ENCODE measurements at regions not wholly inside any gene's neighbourhood (a gene's known extent, or its start where the extent isn't known, plus 50 kb on each side); places are given as distances from the start of the nearest gene placed in this dataset.
A peak's percentile ranks its signal among the peaks of the same experiment; 100 is the strongest.

DNA sequence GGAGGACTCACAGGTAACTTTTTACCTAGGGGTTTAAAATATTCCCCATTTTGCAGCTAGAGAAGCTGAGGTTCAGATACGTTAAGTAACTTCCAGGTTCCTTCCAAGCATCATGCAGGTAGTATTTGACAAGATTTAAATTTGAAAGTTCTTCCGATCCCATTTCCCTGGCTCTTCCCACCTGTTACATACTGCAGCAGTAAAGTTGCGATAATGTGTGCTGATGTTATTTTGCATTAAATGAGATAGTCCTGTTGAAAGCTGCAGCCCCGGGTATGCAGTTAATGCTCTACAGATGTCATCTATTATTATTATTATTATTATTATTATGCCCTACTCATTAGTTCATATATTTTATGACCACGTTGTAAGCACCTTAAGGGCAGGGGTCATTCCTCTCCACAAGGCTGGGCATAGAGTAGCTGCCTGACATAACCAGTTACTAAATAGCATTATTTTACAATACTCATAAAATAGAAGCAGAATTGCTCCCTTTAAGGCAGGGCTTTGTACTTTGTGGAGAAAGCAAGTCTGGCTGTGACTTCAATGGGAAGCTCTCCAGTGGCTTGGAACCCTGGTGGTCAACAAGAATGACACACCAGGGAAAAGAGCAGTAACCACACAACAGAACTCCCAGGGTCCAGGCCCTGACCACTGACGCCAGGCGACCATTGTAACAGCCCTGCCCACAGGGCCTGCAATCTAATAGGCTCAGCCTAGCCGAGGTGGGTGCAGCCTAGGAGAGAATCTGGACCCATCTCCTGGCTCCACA, 90.8 kb upstream of the CALM2 start:
- DNase-seq, result no peak

DNA sequence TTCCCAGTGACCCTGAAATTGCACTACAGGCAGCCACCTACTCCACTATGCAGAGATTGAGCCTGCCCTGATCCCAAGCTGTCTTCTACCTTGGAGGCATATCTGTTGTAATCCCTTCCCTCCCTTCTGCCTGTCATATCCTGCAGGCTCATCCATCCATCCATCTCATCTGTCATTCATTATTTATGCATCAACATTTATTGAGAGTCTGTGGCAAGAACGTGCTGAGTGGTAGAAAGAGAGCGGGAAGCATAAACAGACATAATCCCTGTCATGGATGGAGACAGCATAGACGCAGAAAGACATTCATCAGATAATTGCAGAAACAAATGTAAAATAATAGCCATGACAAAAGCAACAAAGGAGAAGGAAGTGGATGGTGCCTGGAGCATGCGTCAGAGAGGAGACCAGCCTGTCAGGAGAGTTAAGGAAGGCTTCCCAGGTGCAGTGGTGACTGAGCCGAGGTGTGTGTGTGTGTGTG, 89.5 kb upstream of the CALM2 start:
- no peak for DNase-seq

DNA sequence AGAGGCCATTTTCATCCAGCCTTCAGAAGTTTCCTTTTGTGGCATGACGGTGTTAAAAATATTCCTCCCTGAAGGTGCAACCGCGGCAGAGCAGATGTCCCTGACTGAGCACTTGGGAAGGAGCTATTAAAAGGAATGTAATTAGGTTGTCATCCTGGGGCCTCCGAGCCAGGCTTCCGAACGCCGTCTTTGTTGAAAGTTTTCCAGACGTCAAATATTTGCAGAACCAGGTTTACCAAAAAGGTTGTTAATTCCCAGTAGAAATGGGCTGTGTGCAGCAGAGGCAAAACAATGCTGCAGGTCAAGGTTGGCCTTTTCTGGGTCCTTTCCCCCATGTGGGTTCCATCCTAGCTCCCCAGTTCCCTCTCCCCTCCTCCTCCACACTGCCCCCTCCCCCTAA, 88.8 kb upstream of the CALM2 start:
- DNase-seq, result peak in 1 of 56 donors; percentile 16

DNA sequence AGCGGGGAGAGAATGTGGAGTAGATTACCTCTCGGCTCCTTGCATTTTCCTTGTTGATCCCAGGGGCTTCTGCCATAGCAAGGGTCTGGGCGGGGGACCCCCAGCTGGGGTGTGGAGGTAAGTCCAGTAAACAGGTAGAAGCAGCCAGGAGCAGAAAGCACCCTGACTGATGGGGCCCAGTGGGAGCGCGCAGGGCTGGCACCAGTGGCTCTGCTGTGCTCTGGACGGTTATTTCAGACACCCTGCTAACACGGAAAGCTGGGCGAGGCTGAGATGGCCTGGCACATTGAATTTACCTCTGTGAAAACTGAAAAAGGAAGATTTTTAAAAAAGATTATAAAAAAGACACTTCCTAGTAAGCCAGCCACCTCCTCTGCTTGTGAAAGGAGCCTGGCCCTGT, 88.4 kb upstream of the CALM2 start:
- DNase-seq, result no peak

DNA sequence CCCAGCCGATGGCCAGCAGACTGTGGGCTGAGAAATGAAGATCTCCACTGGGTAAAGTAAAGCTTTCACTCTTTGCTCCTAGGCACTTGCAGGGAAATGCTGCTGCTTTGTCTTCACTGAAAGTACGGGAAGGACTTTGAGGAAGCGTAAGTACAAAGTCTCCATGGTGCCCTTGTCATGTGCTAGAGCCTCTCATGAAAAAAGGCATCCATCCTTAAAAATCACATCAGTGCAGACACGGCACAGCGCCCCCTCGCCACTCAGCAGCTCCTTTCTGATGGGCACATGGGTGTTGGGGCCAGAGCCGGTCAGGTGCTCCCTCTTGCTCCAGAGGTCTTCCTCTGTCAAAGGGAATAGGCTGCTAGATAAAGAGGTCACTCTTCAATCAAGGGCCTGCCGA, 87.8 kb upstream of the CALM2 start:
- peak in 20 of 56 donors; percentile 6 to 66 (median 36) for DNase-seq

DNA sequence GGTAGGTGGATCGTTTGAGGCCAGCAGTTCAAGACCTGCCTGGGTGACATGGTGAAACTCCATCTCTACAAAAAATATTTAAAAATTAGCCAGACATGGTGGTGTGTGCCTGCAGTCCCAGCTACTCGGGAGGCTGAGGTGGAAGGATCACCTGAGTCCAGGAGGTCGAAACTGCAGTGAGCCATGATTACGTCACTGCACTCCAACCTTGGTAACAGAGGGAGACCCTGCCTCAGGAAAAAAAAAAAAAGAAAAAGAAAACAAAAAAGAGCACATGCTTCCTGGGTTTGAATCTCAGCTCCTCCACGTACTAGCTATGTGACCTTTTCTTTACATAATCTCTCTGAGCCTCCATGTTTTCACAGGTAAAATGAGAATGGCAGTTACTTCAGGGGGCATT, 86.3 kb upstream of the CALM2 start:
- no peak for DNase-seq

DNA sequence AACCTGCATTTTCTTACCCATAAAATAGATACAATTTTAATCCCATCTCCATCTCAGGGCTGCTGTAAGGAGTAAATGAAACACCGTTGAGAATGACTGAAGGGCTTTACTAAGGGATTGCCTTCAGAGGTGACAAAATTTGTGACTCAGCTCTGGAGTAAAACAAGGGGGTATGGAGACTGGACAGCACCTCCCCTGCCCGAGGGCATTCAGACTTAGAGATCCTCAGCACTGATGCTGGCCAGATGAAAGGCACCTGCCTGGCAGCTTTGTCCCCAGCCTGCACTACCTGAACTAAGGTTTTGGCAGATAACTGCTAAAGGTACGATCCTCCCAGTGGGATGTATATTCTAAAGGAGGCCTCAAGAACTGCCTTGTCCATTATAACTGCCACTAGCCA, 84.7 kb upstream of the CALM2 start:
- DNase-seq, result no peak

DNA sequence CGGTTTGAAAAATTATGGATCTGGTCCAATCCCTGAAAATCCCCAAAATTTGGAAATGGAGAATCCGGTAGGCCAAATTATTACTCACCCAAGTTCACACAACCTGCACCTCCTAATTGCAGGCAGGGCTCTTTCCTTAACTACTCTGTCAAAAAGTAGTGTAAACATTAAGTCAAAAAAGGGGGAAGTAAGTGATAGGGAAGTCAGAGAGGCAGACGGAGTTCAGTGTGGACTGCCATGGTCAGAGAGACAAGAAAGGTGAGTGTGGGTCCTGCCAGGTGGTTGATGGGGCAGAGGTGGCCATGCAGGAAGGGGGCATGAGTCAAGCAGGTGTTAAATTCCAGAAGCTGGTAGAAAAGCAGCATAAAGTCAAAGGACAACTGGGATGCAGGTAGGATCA, 83.5 kb upstream of the CALM2 start:
- DNase-seq, result no peak

DNA sequence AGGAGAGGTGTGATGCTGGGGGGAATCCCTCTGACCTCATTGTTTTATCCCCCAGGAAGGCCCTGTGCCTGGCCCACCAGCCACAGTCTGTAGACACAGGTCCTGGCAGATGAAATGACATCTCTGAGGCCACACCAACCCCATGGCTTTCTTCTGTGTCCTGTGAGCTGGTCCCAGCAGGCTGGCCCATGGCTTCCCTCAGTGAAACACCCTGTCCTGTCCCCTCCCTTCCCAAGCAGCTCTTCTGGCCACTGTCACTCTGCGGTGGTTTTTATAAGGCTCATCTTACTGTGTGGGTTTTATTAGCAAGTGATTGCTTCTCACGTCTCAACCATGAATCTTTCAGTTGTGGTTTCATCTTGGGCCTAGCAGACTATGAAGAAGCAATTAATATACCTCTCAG, 81.6 kb upstream of the CALM2 start:
- no peak for DNase-seq

DNA sequence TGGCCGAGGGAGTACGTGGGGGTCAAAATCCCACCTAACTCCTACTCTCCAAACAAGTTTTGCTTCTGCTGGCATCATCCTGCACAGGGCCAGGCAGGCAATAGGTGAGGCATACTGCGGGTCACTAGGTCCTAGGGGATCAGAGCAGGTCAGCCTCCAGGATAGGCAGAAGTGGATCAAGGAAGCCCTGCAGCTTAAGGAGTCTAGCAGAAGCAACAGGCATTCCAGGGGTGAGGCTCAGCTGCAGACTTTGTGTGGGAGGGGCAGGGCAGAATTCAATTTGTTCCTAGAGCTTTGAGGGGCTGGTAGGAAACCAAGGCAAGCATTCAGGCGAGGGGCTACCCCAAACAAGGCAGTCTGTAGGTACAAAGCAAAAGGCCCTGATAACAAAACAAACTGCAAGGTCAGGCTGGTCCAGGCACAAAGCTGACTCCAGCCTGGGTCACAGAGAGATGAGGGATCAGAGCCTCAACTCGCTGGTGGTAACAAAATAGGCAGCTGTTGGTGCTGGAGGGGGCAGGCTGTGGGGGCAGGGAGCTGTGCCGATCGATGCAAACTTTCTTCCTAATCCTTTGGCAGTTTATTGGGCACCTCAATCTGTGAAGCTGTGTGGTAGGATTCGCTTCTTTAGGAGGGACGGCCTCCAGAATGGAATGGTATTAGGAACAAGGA, 80.2 kb upstream of the CALM2 start:
- DNase-seq, result no peak

DNA sequence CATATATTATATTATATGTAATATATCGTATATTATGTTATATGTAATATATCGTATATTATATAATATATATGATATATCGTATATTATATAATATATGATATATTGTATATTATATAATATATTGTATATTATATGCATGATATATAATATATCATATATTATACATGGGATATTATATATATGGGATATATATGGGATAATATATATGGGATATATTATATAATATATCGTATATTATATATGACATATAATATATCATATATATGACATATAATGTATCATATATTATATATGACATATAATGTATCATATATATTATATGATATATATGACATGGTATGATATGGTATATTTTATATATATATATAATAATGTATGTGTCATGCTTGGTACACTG, 79.5 kb upstream of the CALM2 start:
- no peak for DNase-seq

DNA sequence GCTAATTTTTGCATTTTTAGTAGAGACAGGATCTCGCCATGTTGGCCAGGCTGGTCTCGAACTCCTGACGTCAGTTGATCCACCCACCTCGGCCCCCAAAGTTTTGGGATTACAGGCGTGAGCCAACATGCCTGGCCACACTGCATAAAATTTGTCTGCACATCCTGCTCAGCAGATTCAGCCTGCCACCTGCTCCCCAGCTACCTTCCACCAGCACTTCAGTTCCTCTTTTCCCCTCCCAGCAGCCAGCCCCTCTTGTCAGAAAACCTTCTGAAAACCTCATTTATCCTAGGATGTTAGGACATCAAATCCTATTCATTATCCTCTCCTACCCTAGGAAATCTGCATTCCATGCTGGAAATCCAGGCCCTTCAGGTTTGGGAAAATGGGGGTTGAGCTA, 78.2 kb upstream of the CALM2 start:
- no peak for DNase-seq

DNA sequence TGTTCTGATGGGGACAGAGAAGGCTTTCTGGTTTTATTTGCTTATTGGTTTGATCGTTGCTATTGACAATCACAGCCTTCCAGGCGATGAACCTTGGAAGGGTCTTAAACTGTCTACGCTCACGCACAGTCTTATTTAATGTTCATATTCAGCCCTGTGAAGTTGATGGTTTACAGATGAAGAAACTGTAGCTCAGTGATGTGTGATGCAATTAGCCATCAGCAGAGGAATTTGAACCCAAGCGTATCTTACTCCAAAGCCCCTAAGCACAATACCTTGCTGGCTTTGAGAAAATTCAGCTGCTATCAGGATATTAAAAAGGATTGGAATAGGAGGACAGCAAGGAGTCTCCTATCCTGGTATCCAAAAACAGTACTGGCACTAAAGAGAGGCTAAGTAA, 77.1 kb upstream of the CALM2 start:
- DNase-seq, result no peak

DNA sequence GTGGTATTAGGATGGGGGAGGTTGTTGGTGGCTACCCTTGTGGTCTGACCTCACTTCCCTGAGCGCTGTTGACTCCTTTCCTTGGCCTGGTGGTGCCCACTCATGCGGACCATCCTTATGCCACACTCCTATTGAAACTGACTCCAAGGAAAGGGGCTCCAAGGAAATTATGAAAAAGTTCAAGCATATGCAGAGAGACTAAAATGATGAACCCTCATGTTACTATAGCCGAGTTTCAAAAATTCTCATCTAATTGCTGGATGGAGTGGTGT, 75.0 kb upstream of the CALM2 start:
- DNase-seq, result no peak

DNA sequence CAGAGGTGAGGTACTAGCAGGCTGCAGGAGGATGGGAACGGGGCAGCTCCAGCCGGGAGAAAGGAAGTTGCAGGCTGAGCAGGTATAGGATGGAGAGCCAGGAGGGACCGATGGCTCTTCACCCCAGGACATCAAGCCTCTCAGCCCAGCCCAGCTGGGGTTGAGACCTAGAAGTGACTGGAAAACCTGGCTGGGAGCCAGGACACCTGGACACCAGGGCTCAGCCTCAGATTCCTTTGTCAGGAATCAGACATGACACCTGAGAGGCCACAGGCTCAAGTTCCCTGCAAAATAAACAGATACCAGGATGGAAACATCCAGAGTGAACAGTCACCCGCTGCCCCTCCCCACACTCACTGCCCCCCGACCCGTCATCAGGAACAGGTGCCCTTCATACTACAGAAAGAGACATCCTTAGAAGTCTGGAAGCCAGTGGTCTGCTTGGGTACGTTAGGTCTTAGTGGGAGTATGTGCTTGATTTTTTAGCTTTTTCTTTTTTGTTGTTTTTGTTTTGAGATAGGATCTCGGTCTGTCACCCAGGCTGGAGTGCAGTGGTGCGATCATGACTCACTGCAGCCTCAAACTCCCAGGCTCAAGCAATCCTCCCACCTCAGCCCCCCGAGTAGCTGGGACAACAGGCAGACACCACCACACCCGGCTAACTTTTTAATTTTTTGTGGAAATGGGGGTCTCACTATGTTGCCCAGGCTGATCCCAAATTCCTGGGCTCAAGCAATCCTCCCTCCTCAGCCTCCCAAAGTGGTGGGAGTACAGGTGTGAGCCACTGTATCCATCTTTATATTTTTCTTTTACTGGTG, 74.5 kb upstream of the CALM2 start:
- DNase-seq, result no peak

DNA sequence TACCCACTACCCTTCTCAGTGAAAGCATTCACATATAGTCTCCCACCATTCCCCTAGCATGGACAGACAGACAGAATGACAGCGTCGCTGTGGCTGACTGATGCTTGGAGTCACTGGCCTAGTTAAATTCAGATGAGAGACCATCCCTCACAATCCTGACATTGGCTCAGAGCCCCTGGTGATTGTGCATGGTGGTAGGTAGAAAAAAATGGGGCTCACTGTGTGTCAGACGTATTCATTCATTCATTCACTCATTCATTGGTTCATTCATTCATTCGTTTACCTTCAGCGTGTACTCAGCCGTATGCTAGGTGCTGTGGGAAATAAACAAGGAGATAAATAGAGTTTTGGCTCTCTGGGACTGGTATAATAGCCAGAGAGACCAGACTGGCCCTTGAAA, 73.6 kb upstream of the CALM2 start:
- no peak for DNase-seq

DNA sequence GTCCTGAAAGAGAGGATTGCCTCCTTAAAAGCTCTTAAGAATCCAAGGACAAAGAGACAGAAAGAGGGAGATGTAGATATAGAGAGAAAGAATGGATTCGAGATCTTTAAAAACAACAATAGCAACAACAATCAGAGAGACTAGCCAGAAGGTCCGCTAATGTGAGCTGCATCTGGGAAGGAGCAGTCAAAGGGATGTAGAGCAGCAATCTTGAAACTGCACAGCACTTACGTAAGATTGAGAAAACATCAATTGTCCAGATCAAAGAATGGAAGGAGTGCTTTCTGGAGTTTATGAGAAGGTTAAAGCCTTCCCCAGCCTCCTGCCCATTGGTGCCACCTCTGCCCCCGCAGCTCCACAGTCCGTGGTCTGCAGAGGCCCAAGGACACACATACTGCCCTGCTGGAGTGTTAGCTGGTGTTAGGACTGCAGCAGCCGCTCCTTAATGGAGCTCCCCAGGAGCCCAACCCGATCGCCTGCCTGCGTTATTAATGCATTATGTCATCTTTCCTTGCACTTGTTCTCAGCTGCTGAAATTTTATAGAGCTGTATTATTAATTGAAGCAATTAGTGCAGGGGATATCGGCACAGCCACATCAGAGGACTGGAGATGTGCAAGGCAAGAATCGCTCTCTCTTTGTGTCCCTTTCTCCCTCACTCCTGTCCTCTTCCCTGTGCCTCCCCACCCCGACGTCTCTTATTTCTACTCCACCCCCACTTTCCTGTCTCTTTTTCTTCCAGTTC, 73.0 kb upstream of the CALM2 start:
- DNase-seq, result no peak

DNA sequence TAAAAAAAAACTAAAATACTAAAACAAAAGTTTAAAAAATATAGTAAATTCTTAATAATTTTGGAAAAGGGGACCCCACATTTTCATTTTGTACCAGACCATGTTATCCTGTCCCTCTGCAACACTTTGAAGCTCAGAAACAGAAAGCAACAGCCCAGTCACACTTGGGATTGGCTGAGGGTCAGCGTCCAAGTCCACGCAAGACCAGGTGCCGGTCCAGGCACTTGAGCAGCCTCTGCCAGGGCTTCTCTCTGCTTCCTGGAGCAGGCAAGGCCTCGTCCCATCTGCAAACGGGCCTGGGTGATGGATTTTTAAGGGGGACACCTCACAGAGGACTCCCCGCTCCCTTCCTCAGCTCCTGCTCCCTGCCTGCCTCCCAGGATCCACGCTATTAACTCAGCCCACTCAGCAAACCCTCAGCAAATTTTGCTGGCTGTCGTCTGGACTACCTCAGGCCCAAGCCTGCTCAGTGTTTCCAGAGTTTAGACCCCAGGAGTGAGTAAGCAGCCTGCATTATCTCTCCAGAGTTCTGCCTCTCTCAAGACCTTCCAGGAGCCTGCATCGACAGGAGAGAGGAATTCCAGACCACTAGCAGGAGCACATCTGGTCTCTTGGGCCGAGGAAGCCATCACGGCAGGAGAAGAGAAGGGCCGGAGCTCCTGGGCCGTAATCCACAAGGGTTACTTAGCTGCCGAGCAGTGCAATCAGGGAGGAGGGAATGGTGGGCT, 67.4 kb upstream of the CALM2 start:
- DNase-seq, result no peak

DNA sequence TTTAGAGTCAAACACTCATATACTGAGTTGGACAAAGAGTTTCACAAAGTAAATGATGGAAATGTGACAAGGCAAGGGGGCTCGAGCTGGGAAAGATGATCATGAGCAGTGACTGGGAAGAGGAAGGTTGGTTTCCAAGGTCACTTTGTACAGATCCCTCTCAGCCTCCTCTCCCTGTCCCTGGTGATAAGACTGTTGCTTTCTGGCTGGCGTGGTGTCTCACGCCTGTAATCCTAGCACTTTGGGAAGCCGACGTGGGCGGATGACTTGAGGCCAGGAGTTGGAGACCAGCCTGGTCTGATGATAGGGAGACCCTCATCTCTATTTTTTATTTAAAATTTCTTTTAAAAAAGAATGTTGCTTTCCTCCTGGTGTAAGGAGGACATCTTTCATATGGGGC, 65.4 kb upstream of the CALM2 start:
- DNase-seq, result no peak

DNA sequence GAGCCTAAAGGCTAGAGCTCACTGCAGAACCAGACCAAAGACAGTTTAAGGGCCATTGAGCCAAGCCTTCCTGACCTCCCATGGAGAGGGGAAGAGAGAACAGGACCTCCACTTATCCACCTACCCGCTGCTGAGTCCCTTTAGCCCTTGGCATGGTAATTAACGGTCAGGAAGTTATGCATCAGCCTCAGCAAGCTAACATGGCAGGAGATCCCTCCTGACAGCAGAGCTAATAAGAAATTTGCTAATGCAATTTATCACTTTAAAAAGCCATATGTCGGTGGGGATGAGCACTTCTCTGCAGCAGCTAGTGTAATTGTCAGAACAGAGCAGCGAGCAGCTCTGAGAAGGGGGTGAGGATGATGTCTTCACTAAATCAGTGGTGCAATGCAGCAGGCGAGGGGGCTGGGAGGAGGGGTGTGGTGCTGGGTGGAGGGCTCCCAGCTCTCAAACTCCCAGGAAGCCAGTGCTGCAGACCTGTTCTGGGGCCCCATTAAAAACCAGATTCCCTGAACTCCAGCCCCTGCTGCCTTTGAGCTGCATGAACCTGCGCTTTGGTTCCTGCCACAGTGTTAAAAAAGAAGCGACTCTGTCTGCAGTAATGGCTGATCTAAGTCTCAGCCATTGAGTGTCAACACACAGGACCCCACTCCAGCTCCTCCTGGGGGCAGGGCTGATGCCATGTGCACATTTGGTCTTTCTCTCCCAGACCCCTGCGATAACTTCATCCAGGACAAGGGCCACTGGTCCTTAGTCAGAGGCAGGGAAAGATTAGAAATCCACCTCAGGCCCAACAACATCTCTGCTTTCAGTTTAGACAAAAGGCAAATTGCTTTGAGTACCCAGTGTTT, 63.0 kb upstream of the CALM2 start:
- DNase-seq, result no peak
